ENCODE measurements at regions not wholly inside any gene's neighbourhood (a gene's known extent, or its start where the extent isn't known, plus 50 kb on each side); places are given as distances from the start of the nearest gene placed in this dataset.

DNA sequence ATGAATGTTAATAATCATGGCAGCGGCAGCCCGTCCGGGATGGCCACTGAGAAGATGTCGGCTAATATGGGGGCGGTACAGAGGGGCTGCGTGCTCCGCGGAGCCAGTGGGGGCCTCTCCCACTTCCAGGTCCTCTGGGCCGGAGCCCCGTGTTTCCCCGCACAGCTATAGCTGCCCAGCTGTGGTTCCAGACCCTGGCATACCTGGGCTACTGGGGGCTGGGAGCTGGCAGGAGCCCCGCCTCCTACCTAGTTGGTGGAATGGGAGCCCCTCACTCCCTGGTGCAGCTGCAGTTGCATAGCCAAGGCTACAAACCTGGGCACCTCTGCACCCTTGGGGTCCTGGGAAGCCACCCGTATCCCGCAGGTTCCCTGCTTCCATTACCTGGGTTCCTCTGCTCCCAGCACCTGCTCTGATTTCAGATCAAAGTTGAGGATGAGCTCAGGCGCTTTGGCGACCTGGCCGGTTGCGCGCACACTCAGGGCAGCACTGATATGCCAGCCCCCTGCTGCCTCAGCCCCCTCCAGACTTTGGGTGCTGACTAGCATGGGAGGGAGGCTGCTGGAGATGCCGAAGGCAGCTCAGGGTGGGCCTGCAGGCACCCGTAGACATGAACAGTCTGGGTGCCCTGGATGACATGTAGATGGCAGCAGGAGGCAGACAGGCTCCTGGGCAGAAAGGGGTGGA lies 236.5 kb upstream of the SEMA3D start:
- no peaks in the 10 kb centered on the region for H3K27me3 ChIP-seq
- no peak overlapping the region for H3K4me3 ChIP-seq
- H3K36me3 ChIP-seq, result no peaks in the 10 kb centered on the region
- no peaks in the 10 kb centered on the region for H3K4me1 ChIP-seq
- H3K27ac ChIP-seq, result no peak overlapping the region
- no peak for DNase-seq
- no peaks in the 10 kb centered on the region for H3K9me3 ChIP-seq (replicated peaks)

GRCh38 chr7:85415743-85416142 lies 228.9 kb upstream of the SEMA3D start:
- no peak overlapping the region for H3K4me3 ChIP-seq
- no peaks in the 10 kb centered on the region for H3K9me3 ChIP-seq (replicated peaks)
- no peak for DNase-seq
- H3K27me3 ChIP-seq, result no peaks in the 10 kb centered on the region
- H3K4me1 ChIP-seq, result peaks cover 8% of the 10 kb centered on the region
- no peak overlapping the region for H3K27ac ChIP-seq
- H3K36me3 ChIP-seq, result no peaks in the 10 kb centered on the region

DNA sequence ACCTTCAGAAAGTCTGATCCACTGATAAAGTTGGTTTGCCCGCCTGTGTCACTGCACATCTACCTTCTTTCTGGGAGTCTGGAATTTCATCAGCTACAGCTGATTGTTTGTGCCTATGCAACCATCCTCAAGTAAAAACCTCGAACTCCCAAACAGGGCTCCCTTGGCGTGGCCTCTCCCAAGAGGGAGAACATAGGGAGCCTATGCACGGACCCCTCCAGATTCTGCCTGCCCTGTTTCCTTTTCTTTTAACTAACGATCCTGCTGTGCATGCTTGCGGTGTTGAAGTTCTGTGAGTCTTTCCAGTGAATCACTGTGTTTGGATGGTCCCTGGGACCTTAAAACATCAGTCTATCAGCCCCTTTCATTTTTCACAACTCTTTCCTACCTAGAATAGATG lies 226.9 kb upstream of the SEMA3D start:
- Histone ChIP-seq H3K27ac (no peak overlapping the region), H3K4me3 (no peak overlapping the region), H3K27me3 (no peaks in the 10 kb centered on the region), H3K4me1 (peaks cover 8% of the 10 kb centered on the region), H3K36me3 (no peaks in the 10 kb centered on the region), H3K9me3 (replicated peaks) (no peaks in the 10 kb centered on the region)
- DNase-seq, result no peak

GRCh38 chr7:85412912-85413311 lies 226.1 kb upstream of the SEMA3D start:
- H3K9me3 ChIP-seq (replicated peaks), result no peaks in the 10 kb centered on the region
- no peak for DNase-seq
- no peak overlapping the region for H3K27ac ChIP-seq
- no peak overlapping the region for H3K4me3 ChIP-seq
- no peaks in the 10 kb centered on the region for H3K27me3 ChIP-seq
- H3K4me1 ChIP-seq, result peaks cover 8% of the 10 kb centered on the region
- H3K36me3 ChIP-seq, result no peaks in the 10 kb centered on the region

DNA sequence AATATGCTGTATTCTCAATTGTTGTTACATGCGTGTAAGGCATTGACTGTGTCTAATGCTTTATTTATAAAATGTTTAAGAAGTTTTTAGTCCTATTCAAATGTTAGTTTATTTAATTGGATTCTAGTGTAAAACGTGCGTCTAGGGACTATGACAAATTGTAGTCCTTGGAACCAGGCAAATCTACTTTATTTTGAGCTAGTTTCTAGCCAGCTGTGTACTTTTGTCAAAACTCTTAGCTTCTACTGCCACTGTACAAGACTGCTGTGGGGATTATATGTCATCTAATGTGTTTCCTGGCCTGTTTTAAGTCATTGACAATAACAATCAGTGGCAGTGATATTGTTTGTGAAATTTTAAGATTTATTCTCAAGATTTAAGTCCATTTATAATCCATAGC lies 220.5 kb upstream of the SEMA3D start:
- Histone ChIP-seq H3K36me3 (no peaks in the 10 kb centered on the region), H3K4me1 (peaks cover 31% of the 10 kb centered on the region), H3K27ac (peak overlapping the region; percentile 90), H3K4me3 (peak overlapping the region; percentile 37), H3K9me3 (replicated peaks) (no peaks in the 10 kb centered on the region), H3K27me3 (no peaks in the 10 kb centered on the region)
- peak; percentile 45 to 91 for DNase-seq

DNA sequence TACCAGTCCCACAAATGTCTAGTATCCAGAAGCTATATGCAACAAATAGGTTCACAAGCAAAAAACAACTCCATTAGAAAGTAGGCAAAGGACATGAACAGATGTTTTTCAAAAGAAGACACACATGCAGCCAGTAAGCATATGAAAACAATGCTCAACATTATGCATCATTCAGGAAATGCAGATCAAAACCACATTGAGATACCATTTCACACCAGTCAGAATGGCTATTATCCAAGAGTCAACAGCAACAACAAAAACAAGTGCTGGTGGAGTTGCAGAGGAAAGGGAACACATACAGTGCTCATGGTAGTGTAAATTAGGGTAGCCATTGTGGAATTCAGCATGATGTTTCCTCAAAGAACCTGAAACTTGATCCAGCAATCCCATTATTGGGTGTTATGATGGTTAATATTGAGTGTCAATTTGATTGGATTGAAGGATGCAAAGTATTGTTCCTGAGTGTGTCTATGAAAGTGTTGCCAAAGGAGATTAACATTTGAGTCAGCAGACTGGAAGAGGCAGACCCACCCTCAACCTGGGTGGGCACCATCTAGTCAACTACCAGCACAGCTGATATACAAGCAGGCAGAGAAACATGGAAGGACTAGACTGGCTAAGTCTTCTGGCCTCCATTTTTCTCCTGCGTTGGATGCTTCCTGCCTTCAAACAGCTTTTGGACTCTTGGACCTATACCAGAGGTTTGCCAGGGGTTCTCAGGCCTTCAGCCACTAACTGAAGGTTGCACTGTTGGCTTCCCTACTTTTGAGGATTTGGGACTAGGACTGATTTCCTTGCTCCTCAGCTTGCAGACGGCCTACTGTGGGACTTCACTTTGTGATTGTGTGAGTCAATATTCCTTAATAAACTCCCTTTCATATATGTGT lies 218.4 kb upstream of the SEMA3D start:
- peak overlapping the region; percentile 55 for H3K27ac ChIP-seq
- H3K36me3 ChIP-seq, result no peaks in the 10 kb centered on the region
- peak; percentile 32 to 70 for DNase-seq
- no peak overlapping the region for H3K4me3 ChIP-seq
- peaks cover 33% of the 10 kb centered on the region for H3K4me1 ChIP-seq
- H3K27me3 ChIP-seq, result no peaks in the 10 kb centered on the region
- H3K9me3 ChIP-seq (replicated peaks), result no peaks in the 10 kb centered on the region

DNA sequence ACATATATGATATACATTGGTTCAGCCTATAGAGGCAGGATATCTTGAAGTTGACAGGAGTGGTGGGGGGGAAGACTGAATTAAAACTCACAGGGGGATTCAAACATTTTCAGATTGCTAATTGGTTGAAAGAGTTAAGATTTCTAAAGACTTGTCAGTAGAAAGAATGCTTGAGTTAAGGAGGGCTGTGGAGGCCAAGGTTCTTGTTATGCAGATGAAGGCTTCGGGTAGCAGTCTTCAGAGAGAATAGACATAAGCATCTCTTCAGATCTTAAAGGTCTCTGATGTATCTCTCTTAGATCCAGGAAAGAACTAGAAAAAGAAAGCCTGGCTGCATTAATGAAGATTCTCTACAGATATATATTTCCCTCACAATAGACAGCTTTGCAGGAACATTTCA lies 209.8 kb upstream of the SEMA3D start:
- DNase-seq, result no peak
- Histone ChIP-seq H3K4me3 (no peak overlapping the region), H3K4me1 (peaks cover 9% of the 10 kb centered on the region; the same call in 1 of the 2 replicates), H3K27ac (no peak overlapping the region), H3K9me3 (replicated peaks) (no peaks in the 10 kb centered on the region), H3K27me3 (no peaks in the 10 kb centered on the region), H3K36me3 (no peaks in the 10 kb centered on the region)

GRCh38 chr7:85392789-85393188 lies 205.9 kb upstream of the SEMA3D start:
- no peaks in the 10 kb centered on the region for H3K27me3 ChIP-seq
- DNase-seq, result no peak
- no peak overlapping the region for H3K27ac ChIP-seq
- no peaks in the 10 kb centered on the region for H3K36me3 ChIP-seq
- H3K4me1 ChIP-seq, result peaks cover 9% of the 10 kb centered on the region; the same call in 1 of the 2 replicates
- H3K9me3 ChIP-seq (replicated peaks), result no peaks in the 10 kb centered on the region
- H3K4me3 ChIP-seq, result no peak overlapping the region

DNA sequence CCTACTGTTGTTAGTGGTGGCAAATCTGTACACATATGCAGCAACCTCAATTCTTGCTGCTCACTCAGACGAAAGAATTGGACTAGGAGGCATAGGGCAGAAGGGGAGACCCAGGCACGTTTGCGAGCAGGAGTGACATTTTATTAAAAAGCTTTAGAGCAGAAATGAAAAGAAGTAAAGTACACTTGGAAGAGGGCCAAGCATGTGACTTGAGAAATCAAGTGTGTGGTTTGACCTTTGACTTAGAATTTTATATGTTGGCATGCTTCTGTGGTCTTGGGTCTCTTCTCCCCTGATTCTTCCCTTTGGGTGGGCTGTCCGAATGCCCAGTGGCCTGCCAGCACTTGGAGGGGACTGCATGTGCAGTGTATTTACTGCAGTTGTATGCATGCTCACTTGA lies 205.5 kb upstream of the SEMA3D start:
- Histone ChIP-seq H3K9me3 (replicated peaks) (no peaks in the 10 kb centered on the region), H3K36me3 (no peaks in the 10 kb centered on the region), H3K4me1 (peaks cover 9% of the 10 kb centered on the region; the same call in 1 of the 2 replicates), H3K27ac (no peak overlapping the region), H3K4me3 (no peak overlapping the region), H3K27me3 (no peaks in the 10 kb centered on the region)
- peak in 1 of 2 experiments; percentile 45 for DNase-seq

DNA sequence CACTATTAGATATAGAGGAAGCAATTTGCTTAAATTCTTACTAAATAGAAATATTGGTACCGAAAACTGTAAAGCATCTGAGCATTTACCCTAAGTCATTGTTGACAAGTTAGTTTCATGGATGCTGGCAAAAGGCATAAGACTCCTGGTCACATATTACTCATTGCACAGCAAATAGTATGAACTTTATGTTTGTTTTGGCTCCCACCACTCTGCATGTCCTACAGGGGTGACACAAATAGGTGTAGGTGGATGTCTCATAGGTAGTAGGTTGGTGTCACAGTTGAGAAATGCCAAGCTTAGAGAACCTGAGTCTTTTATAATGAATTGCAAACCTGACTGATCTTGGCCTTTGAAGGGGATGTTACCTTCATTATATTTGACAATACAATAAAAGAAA lies 199.6 kb upstream of the SEMA3D start:
- no peak for DNase-seq
- no peaks in the 10 kb centered on the region for H3K9me3 ChIP-seq (replicated peaks)

DNA sequence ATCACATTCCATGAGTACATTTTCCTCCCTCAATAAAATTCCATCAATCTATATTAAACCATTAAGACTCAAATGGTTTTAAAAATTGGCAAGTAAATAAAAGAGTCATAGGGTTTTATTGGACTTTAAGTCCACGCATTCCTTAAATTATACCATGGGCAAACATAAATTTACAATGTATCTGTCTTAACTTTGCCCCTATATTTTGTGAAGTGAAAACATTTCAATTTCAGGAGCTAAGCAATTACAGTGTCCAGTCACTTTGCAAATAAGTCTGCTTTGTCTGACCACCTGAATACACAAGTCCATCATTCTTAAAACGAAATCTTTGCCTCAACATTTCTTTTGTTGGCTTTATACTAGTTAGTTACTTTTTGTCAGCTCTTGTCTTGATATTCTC lies 197.5 kb upstream of the SEMA3D start:
- Histone ChIP-seq H3K4me3 (no peak overlapping the region), H3K4me1 (no peaks in the 10 kb centered on the region), H3K36me3 (no peaks in the 10 kb centered on the region), H3K27me3 (no peaks in the 10 kb centered on the region), H3K27ac (no peak overlapping the region), H3K9me3 (replicated peaks) (no peaks in the 10 kb centered on the region)
- no peak for DNase-seq

More for the DNA sequence above, 199.6 kb upstream of the SEMA3D start:
- Histone ChIP-seq H3K4me3 (no peak overlapping the region), H3K36me3 (no peaks in the 10 kb centered on the region), H3K27me3 (no peaks in the 10 kb centered on the region), H3K27ac (no peak overlapping the region), H3K4me1 (no peaks in the 10 kb centered on the region)

GRCh38 chr7:85381212-85381611 lies 194.4 kb upstream of the SEMA3D start:
- H3K4me3 ChIP-seq, result no peak overlapping the region
- no peaks in the 10 kb centered on the region for H3K27me3 ChIP-seq
- H3K4me1 ChIP-seq, result no peaks in the 10 kb centered on the region
- no peak for DNase-seq
- no peaks in the 10 kb centered on the region for H3K9me3 ChIP-seq (replicated peaks)
- H3K36me3 ChIP-seq, result no peaks in the 10 kb centered on the region
- H3K27ac ChIP-seq, result no peak overlapping the region

DNA sequence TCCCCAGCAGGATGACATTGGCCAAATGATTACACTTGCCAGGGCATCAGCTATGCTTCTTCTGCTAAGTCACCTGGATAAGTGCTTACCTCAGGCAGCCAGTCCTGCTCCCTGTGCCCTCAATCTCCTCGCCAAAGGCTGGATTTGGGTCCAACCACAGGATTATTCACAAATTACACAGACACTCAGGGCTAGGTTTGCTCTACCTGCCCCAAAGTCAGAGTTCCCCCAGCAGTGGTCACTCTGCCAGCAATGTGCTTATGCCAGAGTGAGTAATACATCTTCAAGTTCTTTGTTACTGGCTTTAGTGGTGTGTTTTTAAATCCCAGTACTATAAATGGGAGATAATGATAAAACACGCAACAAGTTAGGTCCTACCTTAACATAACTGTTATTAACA lies 189.7 kb upstream of the SEMA3D start:
- no peaks in the 10 kb centered on the region for H3K4me1 ChIP-seq
- H3K27ac ChIP-seq, result no peak overlapping the region
- no peaks in the 10 kb centered on the region for H3K27me3 ChIP-seq
- H3K9me3 ChIP-seq (replicated peaks), result no peaks in the 10 kb centered on the region
- H3K4me3 ChIP-seq, result no peak overlapping the region
- DNase-seq, result no peak
- H3K36me3 ChIP-seq, result no peaks in the 10 kb centered on the region

DNA sequence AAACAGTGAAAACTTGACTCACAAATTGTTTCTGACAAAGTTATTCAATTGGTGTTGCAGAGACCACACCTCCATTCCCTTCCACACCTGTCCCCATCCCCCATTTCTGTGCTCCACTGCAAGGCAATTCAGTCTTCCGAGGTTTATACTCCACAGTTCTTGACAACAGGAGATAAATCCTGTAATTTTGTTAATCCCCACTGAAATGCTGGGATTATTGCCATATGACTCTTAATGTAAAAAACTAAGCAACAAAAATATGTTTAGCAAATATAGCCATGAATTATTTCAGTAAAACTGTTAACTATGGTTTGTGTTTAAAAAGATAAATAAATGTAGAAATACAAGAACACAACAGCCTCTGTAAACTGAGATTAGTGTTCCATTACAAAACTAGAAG lies 170.1 kb upstream of the SEMA3D start:
- no peak overlapping the region for H3K27ac ChIP-seq
- H3K4me1 ChIP-seq, result no peaks in the 10 kb centered on the region
- no peaks in the 10 kb centered on the region for H3K9me3 ChIP-seq (replicated peaks)
- H3K4me3 ChIP-seq, result no peak overlapping the region
- no peaks in the 10 kb centered on the region for H3K36me3 ChIP-seq
- DNase-seq, result no peak
- H3K27me3 ChIP-seq, result no peaks in the 10 kb centered on the region

DNA sequence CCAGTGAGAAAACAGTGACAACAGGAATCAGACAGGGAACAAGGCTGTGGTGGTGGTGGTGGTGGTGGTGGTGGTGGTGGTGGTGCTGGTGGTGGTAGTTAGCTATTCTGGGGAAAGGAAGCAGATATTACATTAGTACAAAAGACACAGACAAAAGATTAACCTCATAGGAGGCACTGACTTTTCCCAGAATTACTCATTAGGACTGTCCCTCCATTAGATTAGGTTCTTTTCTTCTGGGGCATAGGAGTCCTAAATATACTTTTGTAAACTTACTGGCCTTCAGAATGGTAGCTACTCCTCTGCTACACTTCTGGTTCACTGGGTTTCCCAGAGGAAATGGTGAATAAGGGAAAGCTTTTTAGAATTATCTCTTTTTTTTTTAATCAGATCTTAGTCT lies 156.6 kb upstream of the SEMA3D start:
- no peaks in the 10 kb centered on the region for H3K9me3 ChIP-seq (replicated peaks)
- no peaks in the 10 kb centered on the region for H3K36me3 ChIP-seq
- H3K27me3 ChIP-seq, result no peaks in the 10 kb centered on the region
- no peak overlapping the region for H3K27ac ChIP-seq
- H3K4me3 ChIP-seq, result no peak overlapping the region
- H3K4me1 ChIP-seq, result no peaks in the 10 kb centered on the region
- no peak for DNase-seq
